K562 (cell line): ENCODE measurements at regions not wholly inside any gene's neighbourhood (a gene's known extent, or its start where the extent isn't known, plus 50 kb on each side); places are given as distances from the start of the nearest gene placed in this dataset.

Experiments
- HDAC2 ChIP-seq: fragments of 450-650 bp; IDR thresholded peaks from 2 replicates; pipeline ENCODE4 v1.6.1; 2016; ENCODE audit warnings: mild to moderate bottlenecking
- HMG20B ChIP-seq: fragments of 250-450 bp; sonication (Bioruptor Pico); IDR thresholded peaks from 2 replicates; pipeline ENCODE4 v1.5.0; 2021; ENCODE audit warnings: mild to moderate bottlenecking
- NFIC ChIP-seq: fragments of 450-650 bp; IDR thresholded peaks from 2 replicates; pipeline ENCODE4 v1.6.1; 2017; ENCODE audit warnings: mild to moderate bottlenecking, inconsistent platforms
- RAD21 ChIP-seq, 2 experiments: fragments of 250-450 bp in 1 of 2; fragments of 450-650 bp in 1 of 2; sonication (Bioruptor Pico) in 1 of 2; formaldehyde crosslinking in 1 of 2; IDR thresholded peaks in 1 of 2; conservative IDR thresholded peaks in 1 of 2; 2 replicates each; pipeline versions ENCODE4 v1.4.0 to v1.8.0; 2020 to 2022; ENCODE audit warnings: mild to moderate bottlenecking in 2 of 2, moderate library complexity in 1 of 2
- RFX5 ChIP-seq: IDR thresholded peaks from 2 replicates; pipeline ENCODE4 v1.6.1; 2011; ENCODE audit warnings: low read depth, mild to moderate bottlenecking, improper control_type of control experiment, low read length
- SIN3A ChIP-seq, 2 experiments: fragments of 150-350 bp in 1 of 2; IDR thresholded peaks; 2 replicates each; pipeline ENCODE4 v1.6.1; 2011 to 2016; ENCODE audit warnings: borderline replicate concordance in 2 of 2, low read depth in 2 of 2, low read length in 2 of 2, mild to moderate bottlenecking in 2 of 2, moderate library complexity in 2 of 2; ENCODE audit not compliant: control insufficient read depth in 1 of 2
- SMARCA5 ChIP-seq: fragments of 450-650 bp; IDR thresholded peaks from 2 replicates; pipeline ENCODE4 v1.6.1; 2016
- THRAP3 ChIP-seq: fragments of 450-650 bp; IDR thresholded peaks from 2 replicates; pipeline ENCODE4 v1.6.1; 2016; ENCODE audit warnings: mild to moderate bottlenecking, inconsistent platforms, borderline replicate concordance
- ZNF589 ChIP-seq: fragments of 200-800 bp; sonication (Bioruptor generic); IDR thresholded peaks from 2 replicates; pipeline ENCODE4 v1.6.1; 2016; ENCODE audit warnings: low read depth, missing genetic modification characterization, missing compliant biosample characterization
- TF ChIP-seq, protein P1 (sequence below), 2 experiments: fragments of 450-650 bp in 1 of 2; sonication (generic) in 1 of 2; formaldehyde crosslinking in 1 of 2; IDR thresholded peaks in 1 of 2; conservative IDR thresholded peaks in 1 of 2; 2 replicates each; pipeline versions ENCODE4 v1.6.1 to v1.8.1; 2016 to 2023; ENCODE audit warnings: mild to moderate bottlenecking in 2 of 2, moderate library complexity in 2 of 2, inconsistent platforms in 1 of 2, missing genetic modification reagents in 1 of 2
- TF ChIP-seq, protein P2 (sequence below): sonication (generic); formaldehyde crosslinking; IDR thresholded peaks from 2 replicates; pipeline ENCODE4 v1.8.1; 2023; ENCODE audit warnings: missing genetic modification reagents, mild to moderate bottlenecking, borderline replicate concordance

DNA sequence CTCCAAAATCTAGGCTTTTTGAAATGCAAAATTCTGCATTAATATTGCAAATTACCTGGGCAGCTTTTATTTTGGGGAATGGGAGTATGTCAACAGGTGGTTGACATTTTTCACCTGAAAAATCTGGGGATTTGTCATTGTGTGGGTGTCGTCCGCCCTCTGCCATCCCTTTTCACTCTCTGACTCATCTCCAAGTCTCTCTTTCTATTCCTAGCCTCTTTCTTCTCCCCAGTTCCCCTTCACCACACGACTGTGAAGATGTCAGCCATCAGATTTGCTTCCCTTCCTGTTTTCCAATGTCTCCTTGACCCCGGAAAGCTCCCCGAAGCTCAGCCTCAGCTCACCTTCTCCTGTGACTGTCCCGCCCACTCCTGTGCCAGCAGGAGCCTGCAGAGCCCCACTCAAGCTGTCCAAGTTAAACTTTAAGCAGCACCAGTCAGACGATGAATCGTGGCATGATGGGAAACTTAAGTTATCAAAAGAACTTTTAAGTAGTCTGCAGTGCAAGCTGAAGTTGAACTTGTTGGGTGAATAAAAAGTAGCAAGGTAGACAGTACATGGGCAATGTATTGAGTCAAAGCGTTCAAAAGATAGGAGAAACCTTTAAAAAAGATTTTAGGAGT is 590.2 kb downstream of the VRK1 start:
- TF ChIP-seq SMARCA5 (no peak), HMG20B (CRISPR knock-in tag) (no peak), SIN3A (IDR thresholded peaks at IDR 0.05; ENCODE audit: borderline replicate concordance in 2 of 2, control insufficient read depth in 1 of 2, low read depth in 2 of 2, low read length in 2 of 2) (no peak), THRAP3 (no peak), HDAC2 (no peak), RFX5 (no peak), ZNF589 (CRISPR knock-in tag) (no peak), RAD21 (CRISPR knock-in tag; conservative IDR thresholded peaks at IDR 0.05 in 1 of 2, IDR thresholded peaks at IDR 0.05 in 1 of 2) (no peak), NFIC (no peak)
- TF ChIP-seq, protein P1, sequence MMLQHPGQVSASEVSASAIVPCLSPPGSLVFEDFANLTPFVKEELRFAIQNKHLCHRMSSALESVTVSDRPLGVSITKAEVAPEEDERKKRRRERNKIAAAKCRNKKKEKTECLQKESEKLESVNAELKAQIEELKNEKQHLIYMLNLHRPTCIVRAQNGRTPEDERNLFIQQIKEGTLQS (IDR thresholded peaks at IDR 0.05) = no peak
- TF ChIP-seq, protein P1 (CRISPR knock-in tag; conservative IDR thresholded peaks at IDR 0.05) = no peak
- TF ChIP-seq, protein P2, sequence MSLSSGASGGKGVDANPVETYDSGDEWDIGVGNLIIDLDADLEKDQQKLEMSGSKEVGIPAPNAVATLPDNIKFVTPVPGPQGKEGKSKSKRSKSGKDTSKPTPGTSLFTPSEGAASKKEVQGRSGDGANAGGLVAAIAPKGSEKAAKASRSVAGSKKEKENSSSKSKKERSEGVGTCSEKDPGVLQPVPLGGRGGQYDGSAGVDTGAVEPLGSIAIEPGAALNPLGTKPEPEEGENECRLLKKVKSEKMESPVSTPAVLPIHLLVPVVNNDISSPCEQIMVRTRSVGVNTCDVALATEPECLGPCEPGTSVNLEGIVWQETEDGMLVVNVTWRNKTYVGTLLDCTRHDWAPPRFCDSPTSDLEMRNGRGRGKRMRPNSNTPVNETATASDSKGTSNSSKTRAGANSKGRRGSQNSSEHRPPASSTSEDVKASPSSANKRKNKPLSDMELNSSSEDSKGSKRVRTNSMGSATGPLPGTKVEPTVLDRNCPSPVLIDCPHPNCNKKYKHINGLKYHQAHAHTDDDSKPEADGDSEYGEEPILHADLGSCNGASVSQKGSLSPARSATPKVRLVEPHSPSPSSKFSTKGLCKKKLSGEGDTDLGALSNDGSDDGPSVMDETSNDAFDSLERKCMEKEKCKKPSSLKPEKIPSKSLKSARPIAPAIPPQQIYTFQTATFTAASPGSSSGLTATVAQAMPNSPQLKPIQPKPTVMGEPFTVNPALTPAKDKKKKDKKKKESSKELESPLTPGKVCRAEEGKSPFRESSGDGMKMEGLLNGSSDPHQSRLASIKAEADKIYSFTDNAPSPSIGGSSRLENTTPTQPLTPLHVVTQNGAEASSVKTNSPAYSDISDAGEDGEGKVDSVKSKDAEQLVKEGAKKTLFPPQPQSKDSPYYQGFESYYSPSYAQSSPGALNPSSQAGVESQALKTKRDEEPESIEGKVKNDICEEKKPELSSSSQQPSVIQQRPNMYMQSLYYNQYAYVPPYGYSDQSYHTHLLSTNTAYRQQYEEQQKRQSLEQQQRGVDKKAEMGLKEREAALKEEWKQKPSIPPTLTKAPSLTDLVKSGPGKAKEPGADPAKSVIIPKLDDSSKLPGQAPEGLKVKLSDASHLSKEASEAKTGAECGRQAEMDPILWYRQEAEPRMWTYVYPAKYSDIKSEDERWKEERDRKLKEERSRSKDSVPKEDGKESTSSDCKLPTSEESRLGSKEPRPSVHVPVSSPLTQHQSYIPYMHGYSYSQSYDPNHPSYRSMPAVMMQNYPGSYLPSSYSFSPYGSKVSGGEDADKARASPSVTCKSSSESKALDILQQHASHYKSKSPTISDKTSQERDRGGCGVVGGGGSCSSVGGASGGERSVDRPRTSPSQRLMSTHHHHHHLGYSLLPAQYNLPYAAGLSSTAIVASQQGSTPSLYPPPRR (CRISPR knock-in tag) = no peak
